Hepatocyte (in vitro differentiated cells): ENCODE measurements at regions not wholly inside any gene's neighbourhood (a gene's known extent, or its start where the extent isn't known, plus 50 kb on each side); places are given as distances from the start of the nearest gene placed in this dataset.

ENCODE experiments used
- EZH2phosphoT487 ChIP-seq: fragments of 200-600 bp; sonication (generic); IDR thresholded peaks from one replicate; pipeline ENCODE4 v1.6.1; 2018; ENCODE audit warnings: antibody characterized with exemption, mild to moderate bottlenecking, low read depth, moderate library complexity; ENCODE audit not compliant: unreplicated experiment, severe bottlenecking
- TF ChIP-seq, protein P1 (sequence below): fragments of 200-600 bp; sonication (generic); IDR thresholded peaks from 2 replicates; pipeline ENCODE4 v1.5.1; 2016; ENCODE audit warnings: antibody characterized with exemption, mild to moderate bottlenecking; ENCODE audit not compliant: poor library complexity

DNA sequence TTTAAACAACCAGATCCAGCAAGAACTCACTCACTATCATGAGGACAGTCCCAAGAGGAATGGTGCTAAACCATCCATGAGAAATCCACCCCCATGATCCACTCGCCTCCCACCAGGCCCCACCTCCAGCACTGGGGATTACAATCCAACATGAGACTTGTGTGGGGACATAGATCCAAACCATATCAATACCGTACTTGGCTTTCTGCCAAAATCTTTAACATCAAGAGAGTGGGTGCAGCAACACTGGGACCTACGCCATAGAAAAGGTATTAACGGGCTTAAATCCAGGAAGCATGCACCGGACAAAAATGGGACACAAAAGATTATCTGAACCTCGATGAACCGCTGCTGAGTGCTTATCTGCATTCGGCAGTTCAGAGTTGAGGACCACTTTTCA is 322.3 kb upstream of the ARID1B start:
- TF ChIP-seq, protein P1, sequence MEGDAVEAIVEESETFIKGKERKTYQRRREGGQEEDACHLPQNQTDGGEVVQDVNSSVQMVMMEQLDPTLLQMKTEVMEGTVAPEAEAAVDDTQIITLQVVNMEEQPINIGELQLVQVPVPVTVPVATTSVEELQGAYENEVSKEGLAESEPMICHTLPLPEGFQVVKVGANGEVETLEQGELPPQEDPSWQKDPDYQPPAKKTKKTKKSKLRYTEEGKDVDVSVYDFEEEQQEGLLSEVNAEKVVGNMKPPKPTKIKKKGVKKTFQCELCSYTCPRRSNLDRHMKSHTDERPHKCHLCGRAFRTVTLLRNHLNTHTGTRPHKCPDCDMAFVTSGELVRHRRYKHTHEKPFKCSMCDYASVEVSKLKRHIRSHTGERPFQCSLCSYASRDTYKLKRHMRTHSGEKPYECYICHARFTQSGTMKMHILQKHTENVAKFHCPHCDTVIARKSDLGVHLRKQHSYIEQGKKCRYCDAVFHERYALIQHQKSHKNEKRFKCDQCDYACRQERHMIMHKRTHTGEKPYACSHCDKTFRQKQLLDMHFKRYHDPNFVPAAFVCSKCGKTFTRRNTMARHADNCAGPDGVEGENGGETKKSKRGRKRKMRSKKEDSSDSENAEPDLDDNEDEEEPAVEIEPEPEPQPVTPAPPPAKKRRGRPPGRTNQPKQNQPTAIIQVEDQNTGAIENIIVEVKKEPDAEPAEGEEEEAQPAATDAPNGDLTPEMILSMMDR: no peak
- no peak for TF ChIP-seq EZH2phosphoT487
